ENCODE measurements at regions not wholly inside any gene's neighbourhood (a gene's known extent, or its start where the extent isn't known, plus 50 kb on each side); places are given as distances from the start of the nearest gene placed in this dataset.
"Not testable (repeated sequence)": the region's sequence is repeated elsewhere in the genome, so short reads cannot be mapped to it uniquely, and the experiment has no call there.

GRCh38 chr16:51523400-51523799 lies 372.3 kb upstream of the SALL1 start:
- DNase-seq = no peak

- no peak for DNase-seq
These were observed 371.8 kb upstream of the SALL1 start for GRCh38 chr16:51522902-51523301.

GRCh38 chr16:51516960-51517359 lies 365.9 kb upstream of the SALL1 start:
- not testable (repeated sequence) for DNase-seq

- DNase-seq = no peak
These were observed 359.3 kb upstream of the SALL1 start for GRCh38 chr16:51510416-51510815.

GRCh38 chr16:51509336-51509735 lies 358.3 kb upstream of the SALL1 start:
- no peak for DNase-seq

GRCh38 chr16:51508490-51509212 lies 357.6 kb upstream of the SALL1 start:
- no peak for DNase-seq

GRCh38 chr16:51507286-51507685 lies 356.2 kb upstream of the SALL1 start:
- DNase-seq = no peak

GRCh38 chr16:51500306-51500705 lies 349.2 kb upstream of the SALL1 start:
- DNase-seq = no peak

- DNase-seq = no peak
These were observed 346.6 kb upstream of the SALL1 start for GRCh38 chr16:51497541-51498211.

GRCh38 chr16:51490866-51491265 lies 339.8 kb upstream of the SALL1 start:
- DNase-seq = no peak

GRCh38 chr16:51487880-51488279 lies 336.8 kb upstream of the SALL1 start:
- no peak for DNase-seq

- no peak for DNase-seq
These were observed 323.5 kb upstream of the SALL1 start for GRCh38 chr16:51474414-51475091.

- no peak for DNase-seq
These were observed 322.0 kb upstream of the SALL1 start for GRCh38 chr16:51473091-51473490.

GRCh38 chr16:51470492-51470891 lies 319.4 kb upstream of the SALL1 start:
- no peak for DNase-seq

GRCh38 chr16:51464996-51465395 lies 313.9 kb upstream of the SALL1 start:
- DNase-seq = no peak

- DNase-seq = no peak
These were observed 310.2 kb upstream of the SALL1 start for GRCh38 chr16:51461255-51461654.

- DNase-seq = no peak
These were observed 307.5 kb upstream of the SALL1 start for GRCh38 chr16:51458356-51459140.

GRCh38 chr16:51457775-51458174 lies 306.7 kb upstream of the SALL1 start:
- no peak for DNase-seq

- no peak for DNase-seq
These were observed 304.3 kb upstream of the SALL1 start for GRCh38 chr16:51455398-51455797.

- DNase-seq = no peak
These were observed 302.2 kb upstream of the SALL1 start for GRCh38 chr16:51453251-51453650.

- DNase-seq = no peak
These were observed 299.8 kb upstream of the SALL1 start for GRCh38 chr16:51450909-51451308.

GRCh38 chr16:51450376-51450775 lies 299.3 kb upstream of the SALL1 start:
- no peak for DNase-seq

- no peak for DNase-seq
These were observed 298.4 kb upstream of the SALL1 start for GRCh38 chr16:51449441-51449840.
